GM12873 (cell line): ENCODE measurements at regions not wholly inside any gene's neighbourhood (a gene's known extent, or its start where the extent isn't known, plus 50 kb on each side); places are given as distances from the start of the nearest gene placed in this dataset.

Experiments
- TF ChIP-seq, protein P1 (sequence below): IDR thresholded peaks from 2 replicates; pipeline ENCODE4 v1.5.1; 2012; ENCODE audit warnings: low read depth, mild to moderate bottlenecking, moderate library complexity, low read length, control low read depth; ENCODE audit not compliant: insufficient read depth; ENCODE audit errors: missing control alignments

- TF ChIP-seq, protein P1, sequence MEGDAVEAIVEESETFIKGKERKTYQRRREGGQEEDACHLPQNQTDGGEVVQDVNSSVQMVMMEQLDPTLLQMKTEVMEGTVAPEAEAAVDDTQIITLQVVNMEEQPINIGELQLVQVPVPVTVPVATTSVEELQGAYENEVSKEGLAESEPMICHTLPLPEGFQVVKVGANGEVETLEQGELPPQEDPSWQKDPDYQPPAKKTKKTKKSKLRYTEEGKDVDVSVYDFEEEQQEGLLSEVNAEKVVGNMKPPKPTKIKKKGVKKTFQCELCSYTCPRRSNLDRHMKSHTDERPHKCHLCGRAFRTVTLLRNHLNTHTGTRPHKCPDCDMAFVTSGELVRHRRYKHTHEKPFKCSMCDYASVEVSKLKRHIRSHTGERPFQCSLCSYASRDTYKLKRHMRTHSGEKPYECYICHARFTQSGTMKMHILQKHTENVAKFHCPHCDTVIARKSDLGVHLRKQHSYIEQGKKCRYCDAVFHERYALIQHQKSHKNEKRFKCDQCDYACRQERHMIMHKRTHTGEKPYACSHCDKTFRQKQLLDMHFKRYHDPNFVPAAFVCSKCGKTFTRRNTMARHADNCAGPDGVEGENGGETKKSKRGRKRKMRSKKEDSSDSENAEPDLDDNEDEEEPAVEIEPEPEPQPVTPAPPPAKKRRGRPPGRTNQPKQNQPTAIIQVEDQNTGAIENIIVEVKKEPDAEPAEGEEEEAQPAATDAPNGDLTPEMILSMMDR = no peak
Observed at GRCh38 chr7:55306331-55306730, 58.8 kb upstream of the LANCL2 start.

DNA sequence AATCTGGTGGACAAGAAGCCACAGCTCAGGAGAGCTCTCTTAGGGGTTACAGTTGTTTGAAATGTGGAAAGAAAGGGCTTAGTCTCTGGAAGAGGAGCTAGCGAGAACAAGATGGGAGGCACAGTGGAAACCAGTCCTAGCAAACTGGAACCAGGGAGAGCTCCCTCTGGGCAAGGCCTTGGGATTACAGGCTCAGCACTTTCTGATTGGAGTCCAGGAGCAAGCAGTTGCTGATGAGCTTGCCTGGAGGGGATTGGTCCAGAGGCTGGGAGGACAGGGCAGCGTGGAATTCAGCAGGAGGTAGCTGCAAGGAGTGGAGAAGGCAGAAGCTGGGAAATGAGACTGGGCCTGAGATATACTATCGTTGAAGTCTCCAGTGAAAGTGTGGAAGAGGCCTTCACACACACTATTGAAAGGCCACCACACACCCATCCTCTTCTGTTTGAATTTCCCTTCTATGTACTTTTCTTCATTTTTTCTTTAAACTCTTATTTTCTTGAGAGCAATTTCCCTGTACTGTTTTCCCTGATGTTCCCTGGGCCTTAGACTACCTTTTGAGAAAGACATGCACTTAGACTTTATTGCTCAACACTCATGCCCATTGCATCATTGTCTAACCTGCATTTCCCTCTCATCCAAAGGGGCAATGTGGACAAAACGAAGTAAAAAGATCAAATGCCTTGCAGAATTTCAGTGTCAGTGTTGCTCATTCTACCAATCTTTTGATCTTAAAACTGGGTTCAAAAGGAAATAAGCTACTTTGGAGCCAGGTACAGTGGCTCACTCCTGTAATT lies 57.8 kb upstream of the LANCL2 start:
- TF ChIP-seq, protein P1 = no peak

GRCh38 chr7:55308186-55308929 lies 56.8 kb upstream of the LANCL2 start:
- TF ChIP-seq, protein P1 = no peak

- TF ChIP-seq, protein P1 = peak; percentile 4
Observed at GRCh38 chr7:55309040-55309991, 55.8 kb upstream of the LANCL2 start.

DNA sequence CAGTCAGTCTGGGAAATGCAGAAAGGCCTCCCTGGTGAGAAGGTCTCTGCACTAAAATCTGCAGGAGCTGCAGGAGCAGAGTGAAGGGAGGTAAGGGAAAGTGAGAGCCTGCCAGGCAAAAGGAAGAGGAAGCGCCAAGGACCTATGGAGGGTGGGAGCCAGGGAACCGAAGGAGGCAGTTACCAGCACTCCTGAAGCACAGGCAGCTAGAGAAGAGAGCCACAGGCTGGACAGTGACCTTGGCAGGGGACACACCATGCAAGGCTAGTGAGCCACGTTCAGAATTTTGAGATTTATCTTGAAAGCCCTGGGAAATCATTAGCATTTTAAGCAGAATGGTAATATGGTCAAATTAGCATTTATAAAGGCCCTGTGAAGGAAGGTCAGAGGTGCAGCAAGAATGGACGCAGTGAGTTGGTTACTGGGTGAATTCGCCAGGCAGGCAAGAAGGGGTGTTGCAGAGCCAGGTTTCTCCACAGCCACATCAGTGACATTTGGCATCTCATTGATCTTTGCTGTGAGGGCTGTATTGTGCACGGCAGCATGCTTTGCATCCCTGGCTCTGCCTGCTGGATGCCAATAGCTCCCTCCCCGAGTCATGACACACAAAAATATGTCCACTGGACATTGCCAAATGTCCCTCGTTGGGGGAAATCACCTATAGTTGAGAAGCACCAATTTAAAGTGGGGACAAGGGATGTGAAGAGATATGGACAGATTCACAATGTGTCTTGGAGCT lies 54.7 kb upstream of the LANCL2 start:
- TF ChIP-seq, protein P1 = no peak

- TF ChIP-seq, protein P1 = no peak
Observed at GRCh38 chr7:55314967-55315366, 50.2 kb upstream of the LANCL2 start.
